ENCODE measurements at regions not wholly inside any gene's neighbourhood (a gene's known extent, or its start where the extent isn't known, plus 50 kb on each side); places are given as distances from the start of the nearest gene placed in this dataset.

DNA sequence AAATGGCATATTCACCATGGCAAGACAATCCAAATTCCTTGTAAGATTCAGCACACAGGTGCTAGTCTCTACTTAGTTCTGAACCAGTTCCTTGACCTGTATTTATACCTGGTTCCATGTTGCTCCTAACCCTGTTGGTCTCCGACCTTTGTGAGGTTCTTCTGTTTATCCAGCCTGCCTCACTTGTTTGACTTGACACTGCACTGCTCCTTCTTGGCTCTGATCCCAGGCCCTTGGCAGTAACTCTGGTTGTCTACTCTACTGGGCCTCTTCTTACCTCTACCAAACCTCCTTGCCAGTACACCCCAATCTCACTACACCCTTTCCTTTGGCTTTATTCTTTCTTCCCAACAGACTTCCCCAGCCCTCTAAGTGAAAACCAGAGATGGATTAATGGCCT, 419.4 kb upstream of the USP24 start:
- DNase-seq = no peak

DNA sequence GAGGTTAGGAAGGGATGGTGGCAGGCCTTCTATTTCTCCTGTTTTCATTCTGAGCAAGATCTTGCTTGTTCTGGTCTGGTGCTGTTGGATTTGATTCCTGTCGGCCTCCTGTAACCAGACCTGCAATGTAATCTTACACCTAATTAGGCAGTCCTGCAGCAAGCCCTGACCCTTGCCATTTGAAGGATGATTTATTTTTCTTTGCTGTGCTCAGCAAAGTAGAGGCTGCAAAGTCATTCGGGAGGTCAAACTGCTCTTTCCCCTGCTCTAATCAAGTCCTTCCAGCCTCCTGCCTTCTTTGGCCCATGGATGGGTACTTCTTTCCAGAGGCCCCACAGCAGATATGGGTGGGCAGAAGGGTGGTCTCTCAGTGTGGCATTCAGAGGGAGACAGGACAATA, 417.7 kb upstream of the USP24 start:
- no peak for DNase-seq

- DNase-seq = no peak
These were observed 416.9 kb upstream of the USP24 start for GRCh38 chr1:55632058-55632457.

GRCh38 chr1:55631509-55631908, 416.3 kb upstream of the USP24 start:
- DNase-seq = no peak

- no peak for DNase-seq
These were observed 411.2 kb upstream of the USP24 start for GRCh38 chr1:55626326-55626725.

GRCh38 chr1:55624766-55625165, 409.6 kb upstream of the USP24 start:
- DNase-seq = no peak

DNA sequence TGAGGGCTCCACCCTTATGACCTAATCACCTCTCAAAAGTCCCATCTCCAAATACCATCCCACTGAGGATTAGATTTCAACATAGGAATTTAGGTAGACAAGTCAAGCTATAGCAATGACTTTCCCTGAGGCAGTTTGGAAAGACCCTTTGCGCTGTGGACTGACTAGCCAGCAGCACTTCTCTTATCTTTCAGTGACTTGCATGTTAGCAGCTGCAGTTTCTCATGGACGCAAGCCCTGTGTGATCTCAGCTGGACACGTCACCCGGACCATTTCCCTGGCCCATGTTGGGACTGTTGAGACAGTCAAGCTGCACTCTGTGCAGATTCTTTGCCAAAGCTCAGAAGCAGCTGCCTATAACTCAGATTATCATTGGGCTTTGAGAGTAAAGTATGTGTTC, 408.1 kb upstream of the USP24 start:
- no peak for DNase-seq

DNA sequence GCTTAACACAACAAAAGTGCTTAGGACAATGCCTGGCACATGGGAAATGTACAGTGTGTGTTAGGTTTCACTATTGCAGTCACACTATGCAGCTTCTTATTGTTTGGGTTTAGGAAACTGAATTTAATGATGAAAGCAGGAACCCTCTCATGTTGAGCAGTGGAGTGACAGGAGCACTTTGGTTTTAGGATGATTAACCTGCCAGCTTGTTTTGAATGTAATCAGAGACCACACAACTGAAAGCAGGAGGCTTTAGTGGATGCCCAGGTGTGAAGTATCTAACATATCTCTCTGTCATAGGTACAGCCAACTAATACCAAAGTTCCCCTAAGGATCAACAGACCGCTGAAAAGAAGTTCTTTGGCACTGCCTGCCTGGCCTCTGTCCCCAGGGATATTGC, 406.9 kb upstream of the USP24 start:
- no peak for DNase-seq

DNA sequence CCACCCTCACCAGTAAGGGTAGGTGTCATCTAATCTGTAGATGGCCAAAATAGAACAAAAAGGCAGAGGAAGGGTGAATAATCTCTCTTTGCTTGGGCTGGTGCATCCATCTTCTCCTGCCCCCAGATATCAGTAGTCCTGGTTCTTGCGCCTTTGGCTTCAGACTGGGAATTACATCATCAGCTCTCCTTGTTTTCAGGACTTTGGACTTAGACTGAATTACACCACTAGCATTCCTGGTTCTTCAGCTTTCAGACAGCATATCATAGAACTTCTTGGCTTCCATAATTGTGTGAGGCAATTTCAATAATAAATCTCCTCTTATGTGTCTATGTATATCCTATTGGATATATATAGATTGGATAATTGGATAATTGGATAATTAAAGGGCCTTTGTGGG, 403.0 kb upstream of the USP24 start:
- DNase-seq = no peak

GRCh38 chr1:55617288-55617982, 402.3 kb upstream of the USP24 start:
- no peak for DNase-seq

DNA sequence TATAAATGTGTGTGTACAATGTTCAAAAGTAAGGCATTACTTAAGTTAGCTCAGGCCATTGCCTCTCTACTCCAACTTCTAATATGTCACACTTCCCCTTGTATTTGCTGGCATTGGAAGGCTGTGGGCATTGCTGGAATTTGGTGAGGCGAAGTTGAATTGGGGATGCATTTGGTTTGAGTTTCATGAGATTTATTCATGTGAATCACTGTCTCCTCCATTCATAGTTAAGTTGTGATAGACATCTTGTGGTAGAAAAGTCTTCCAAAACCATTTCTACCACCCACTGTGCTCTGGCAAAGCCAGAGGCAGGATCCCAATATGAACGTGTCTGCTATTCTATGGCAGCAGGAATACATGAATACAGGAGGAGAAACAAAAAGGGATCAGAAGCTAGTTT, 397.8 kb upstream of the USP24 start:
- DNase-seq = no peak

DNA sequence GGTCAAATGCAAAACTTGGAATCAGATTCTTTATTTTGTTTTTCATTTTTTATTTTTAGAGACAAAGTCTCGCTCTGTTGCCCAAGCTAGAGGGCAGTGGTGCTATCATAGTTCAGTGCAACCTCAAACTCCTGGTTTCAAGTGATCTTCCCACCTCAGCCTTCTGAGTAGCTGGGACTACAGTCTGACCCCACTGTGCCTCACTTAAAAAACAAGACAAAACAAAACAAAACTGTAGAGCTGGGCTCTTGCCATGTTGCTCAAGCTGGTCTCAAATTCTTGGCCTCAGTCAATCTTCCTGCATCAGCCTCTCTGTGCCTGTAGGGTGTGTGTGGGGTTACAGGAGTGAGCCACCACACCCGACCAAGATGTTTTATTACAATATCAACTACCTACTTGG, 396.0 kb upstream of the USP24 start:
- no peak for DNase-seq

GRCh38 chr1:55610203-55610602, 395.0 kb upstream of the USP24 start:
- no peak for DNase-seq

DNA sequence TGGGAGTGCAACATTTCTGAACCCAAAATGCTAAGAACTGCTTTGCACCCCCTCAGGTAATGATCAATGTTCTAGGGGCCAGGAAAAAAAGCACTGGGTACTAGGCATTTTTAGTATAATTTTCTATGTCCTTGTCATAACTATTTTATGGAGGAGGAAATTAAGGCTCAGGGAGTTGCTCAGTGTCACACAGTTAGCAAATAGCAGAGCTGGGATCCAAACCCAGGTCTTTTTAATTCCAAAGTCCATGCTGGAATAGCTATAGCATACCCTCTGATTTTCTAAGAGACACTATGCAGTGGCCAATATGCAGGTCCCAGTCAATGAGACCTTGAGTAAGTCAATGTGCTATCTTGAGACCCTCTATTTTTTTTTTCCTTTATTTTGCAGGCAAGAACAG, 394.5 kb upstream of the USP24 start:
- DNase-seq = no peak

DNA sequence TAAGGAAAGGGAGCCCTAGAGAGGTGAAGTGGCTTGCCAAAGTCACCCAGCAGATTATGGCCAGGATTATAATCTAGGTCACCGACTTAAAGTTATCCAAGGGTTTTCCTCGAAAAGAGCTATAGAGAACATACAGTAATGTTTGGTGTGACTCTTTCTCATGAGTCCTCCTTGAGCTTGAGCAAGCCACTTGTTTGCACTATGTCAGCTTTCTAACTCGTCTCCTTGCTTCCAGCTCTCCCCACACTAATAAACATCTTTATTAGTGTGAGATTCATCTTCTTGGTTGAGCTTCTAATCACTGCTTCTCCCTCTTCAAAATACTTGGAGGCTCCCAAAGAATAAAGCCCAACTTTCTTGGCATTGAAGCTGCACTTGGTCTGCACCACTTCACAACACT, 390.0 kb upstream of the USP24 start:
- DNase-seq = no peak

DNA sequence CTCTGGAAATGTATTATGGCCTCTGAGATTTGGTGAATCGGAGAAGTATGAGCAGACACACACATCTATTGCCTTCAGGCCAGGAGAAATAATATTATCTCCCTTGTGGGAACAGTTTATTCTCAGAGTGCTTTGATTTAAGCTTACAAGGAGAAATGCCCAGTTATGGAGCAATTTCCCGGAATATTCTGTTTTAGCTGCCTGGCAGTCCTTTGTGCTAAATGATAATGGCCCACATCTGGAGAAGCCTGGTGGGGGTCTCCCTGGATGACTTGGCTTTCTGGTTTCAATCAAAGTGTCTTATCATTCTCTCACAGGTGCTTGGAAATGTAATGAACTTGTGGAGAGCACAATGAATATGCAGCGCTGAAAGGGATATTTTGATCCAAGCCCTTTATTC, 389.6 kb upstream of the USP24 start:
- DNase-seq = no peak

DNA sequence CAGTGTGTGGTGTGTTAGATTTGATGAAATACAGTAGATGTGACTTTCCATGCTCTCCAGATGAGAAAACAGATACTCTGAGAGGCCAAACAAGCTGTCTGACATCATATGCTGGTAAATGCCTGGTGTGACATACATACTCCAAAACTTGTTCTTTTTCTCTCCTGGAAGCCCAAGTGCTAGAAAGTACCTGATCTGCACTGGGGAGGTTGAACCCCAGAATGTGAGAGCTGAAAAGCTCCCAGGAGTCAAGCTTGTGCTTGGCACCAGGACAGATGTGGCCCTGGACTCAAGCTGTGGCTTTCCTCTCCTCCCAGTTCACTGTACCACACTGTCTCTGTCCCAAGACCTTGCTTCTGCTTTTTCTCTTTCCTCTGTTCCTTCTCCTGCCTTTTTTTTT, 389.0 kb upstream of the USP24 start:
- no peak for DNase-seq

- no peak for DNase-seq
These were observed 385.1 kb upstream of the USP24 start for GRCh38 chr1:55600242-55600641.

- DNase-seq = no peak
These were observed 382.7 kb upstream of the USP24 start for GRCh38 chr1:55597910-55598309.

- no peak for DNase-seq
These were observed 379.5 kb upstream of the USP24 start for GRCh38 chr1:55594701-55595100.

GRCh38 chr1:55593298-55593697, 378.1 kb upstream of the USP24 start:
- DNase-seq = no peak

- no peak for DNase-seq
These were observed 377.0 kb upstream of the USP24 start for GRCh38 chr1:55592122-55592521.

GRCh38 chr1:55589671-55590297, 374.6 kb upstream of the USP24 start:
- no peak for DNase-seq

GRCh38 chr1:55588309-55588708, 373.1 kb upstream of the USP24 start:
- DNase-seq = no peak

DNA sequence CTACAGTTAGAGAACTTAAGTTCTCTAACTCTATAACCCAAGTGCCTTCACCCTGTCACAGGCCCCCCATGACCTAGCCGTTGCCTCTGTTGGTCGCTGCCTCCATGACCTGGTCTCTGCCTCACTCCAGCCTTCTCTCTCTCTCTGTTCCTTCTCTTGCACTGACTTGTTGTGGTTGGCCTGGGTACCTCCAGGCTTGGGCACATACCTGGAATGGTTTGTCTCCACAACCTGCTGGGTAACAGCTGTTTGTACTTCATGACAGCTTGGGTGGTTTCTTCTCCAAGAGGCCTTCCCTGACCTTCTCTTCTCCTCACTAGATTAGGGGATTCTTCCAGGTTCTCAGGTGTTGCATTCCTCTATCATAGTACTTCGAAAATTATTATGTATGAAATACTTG, 371.6 kb upstream of the USP24 start:
- no peak for DNase-seq

Data from activated CD4-positive, alpha-beta T cell treated with anti-CD3 and anti-CD28 coated beads, Interleukin-10, Interleukin-2, amounts not matched to agents 100 ng/mL and 50 ng/mL, durations not matched to agents 16 hours and 8 hours (primary cell).